ENCODE measurements at regions not wholly inside any gene's neighbourhood (a gene's known extent, or its start where the extent isn't known, plus 50 kb on each side); places are given as distances from the start of the nearest gene placed in this dataset.

DNA sequence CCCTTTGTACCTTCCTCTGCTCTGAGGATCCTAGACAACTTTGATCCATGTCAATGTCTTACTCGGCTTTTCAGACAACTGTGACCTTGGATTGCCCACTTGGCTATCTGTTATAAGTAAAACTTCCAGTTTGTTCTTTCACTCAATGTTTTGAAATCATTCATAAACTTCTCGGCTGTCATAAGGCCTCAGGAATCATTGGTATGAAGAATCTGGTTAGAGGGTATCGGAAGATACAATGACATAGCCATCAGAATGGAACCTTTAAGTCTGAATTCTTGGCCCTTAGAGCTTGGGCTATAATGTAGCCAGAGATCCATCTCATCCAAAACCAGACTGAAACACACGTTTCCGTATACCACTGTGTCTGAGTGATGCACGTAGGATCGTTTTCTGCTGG, 59.0 kb upstream of the WDR1 start:
- Mint-ChIP-seq H3K4me1 (ENCODE audit: low read depth, unreplicated experiment) (no peaks in the 10 kb centered on the region), H3K9me3 (ENCODE audit: low read depth, unreplicated experiment) (no peaks in the 10 kb centered on the region), H3K27ac (ENCODE audit: unreplicated experiment) (no peak overlapping the region), H3K27me3 (ENCODE audit: unreplicated experiment) (peaks cover 21% of the 10 kb centered on the region), H3K36me3 (ENCODE audit: insufficient read depth, unreplicated experiment) (no peaks in the 10 kb centered on the region), H3K4me3 (ENCODE audit: low read depth, unreplicated experiment) (no peak overlapping the region)
- no TSS peak for BruUV-seq (replicated peaks)
- intact Hi-C loops (cut with micrococcal nuclease; ENCODE audit: unreplicated experiment), result loop anchor here (5.0 kb wide), 1 partner anchor 362 kb away; no protein-coding TSS in a partner anchor
- TF ChIP-seq, protein P1, sequence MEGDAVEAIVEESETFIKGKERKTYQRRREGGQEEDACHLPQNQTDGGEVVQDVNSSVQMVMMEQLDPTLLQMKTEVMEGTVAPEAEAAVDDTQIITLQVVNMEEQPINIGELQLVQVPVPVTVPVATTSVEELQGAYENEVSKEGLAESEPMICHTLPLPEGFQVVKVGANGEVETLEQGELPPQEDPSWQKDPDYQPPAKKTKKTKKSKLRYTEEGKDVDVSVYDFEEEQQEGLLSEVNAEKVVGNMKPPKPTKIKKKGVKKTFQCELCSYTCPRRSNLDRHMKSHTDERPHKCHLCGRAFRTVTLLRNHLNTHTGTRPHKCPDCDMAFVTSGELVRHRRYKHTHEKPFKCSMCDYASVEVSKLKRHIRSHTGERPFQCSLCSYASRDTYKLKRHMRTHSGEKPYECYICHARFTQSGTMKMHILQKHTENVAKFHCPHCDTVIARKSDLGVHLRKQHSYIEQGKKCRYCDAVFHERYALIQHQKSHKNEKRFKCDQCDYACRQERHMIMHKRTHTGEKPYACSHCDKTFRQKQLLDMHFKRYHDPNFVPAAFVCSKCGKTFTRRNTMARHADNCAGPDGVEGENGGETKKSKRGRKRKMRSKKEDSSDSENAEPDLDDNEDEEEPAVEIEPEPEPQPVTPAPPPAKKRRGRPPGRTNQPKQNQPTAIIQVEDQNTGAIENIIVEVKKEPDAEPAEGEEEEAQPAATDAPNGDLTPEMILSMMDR (IDR thresholded peaks at IDR 0.05; ENCODE audit: unreplicated experiment), result no peak
- no peak for DNase-seq
- CTCF ChIA-PET, result no interaction called here

DNA sequence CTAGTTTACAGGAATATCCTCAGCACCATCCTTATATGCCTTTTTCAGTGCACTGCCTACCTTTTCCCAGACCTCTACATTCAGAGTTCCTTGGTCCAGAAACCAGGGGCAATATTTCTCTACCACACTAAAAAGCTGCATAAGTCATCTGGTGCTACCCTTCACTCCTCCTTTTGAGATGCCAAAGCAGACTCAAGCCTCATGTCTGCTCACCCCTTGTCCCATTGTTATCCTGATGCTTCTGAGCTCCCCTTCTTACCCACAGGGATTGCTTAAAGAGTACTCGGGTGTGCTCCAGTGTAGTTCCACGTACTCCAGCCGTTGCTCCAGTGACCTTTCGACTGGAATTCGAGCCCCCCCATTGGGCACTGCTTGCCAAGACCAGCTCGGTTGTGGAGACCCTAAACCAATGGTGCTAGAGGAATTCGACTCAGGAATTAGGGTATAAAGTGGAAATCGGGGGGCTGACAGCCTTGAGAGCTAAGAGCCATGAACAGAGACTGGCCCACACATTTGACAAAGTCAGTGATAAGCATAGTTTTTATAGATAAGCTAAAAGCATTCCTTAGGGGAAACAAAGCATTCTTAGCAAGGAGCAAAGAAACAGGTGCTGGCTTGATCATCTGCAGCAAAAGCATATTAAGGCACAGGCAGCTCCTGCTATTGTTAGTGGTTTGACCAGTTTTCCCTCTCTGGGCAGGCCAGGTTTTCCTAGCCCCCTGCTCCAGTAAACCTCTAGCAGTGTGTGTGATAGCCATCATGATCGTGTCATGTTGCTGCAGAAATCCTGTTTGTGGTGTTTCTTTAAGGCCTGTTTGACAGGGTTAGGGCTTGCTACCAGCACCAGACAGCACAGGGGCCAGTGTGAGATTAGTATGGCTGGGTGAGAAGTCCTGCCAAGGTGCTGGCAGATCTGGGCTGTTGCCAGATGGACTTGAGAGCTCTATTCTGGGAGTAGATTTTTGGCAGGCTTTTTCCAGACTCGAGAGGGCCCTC, 57.5 kb upstream of the WDR1 start:
- Mint-ChIP-seq H3K9me3 (ENCODE audit: low read depth, unreplicated experiment) (no peaks in the 10 kb centered on the region), H3K36me3 (ENCODE audit: insufficient read depth, unreplicated experiment) (no peaks in the 10 kb centered on the region), H3K4me1 (ENCODE audit: low read depth, unreplicated experiment) (no peaks in the 10 kb centered on the region), H3K27ac (ENCODE audit: unreplicated experiment) (no peak overlapping the region), H3K4me3 (ENCODE audit: low read depth, unreplicated experiment) (no peak overlapping the region), H3K27me3 (ENCODE audit: unreplicated experiment) (peaks cover 10% of the 10 kb centered on the region)
- TF ChIP-seq, protein P1 (IDR thresholded peaks at IDR 0.05; ENCODE audit: unreplicated experiment), result no peak
- intact Hi-C loops (cut with micrococcal nuclease; ENCODE audit: unreplicated experiment), result loop anchor here (5.0 kb wide), 1 partner anchor 353 kb away; no protein-coding TSS in a partner anchor
- no peak for DNase-seq
- CTCF ChIA-PET, result no interaction called here
- BruUV-seq (replicated peaks), result no TSS peak

- CTCF ChIA-PET, result interaction anchor here (0.5 to 0.9 kb wide), 3 partner anchors 16 to 343 kb away, joined by 3 to 4 read pairs (median 3); no protein-coding TSS in a partner anchor
- Mint-ChIP-seq H3K27ac (ENCODE audit: unreplicated experiment) (no peak overlapping the region), H3K4me1 (ENCODE audit: low read depth, unreplicated experiment) (no peaks in the 10 kb centered on the region), H3K4me3 (ENCODE audit: low read depth, unreplicated experiment) (no peak overlapping the region), H3K9me3 (ENCODE audit: low read depth, unreplicated experiment) (no peaks in the 10 kb centered on the region), H3K27me3 (ENCODE audit: unreplicated experiment) (peaks cover 7% of the 10 kb centered on the region), H3K36me3 (ENCODE audit: insufficient read depth, unreplicated experiment) (no peaks in the 10 kb centered on the region)
- BruUV-seq (replicated peaks), result no TSS peak
- TF ChIP-seq, protein P1 (IDR thresholded peaks at IDR 0.05; ENCODE audit: unreplicated experiment), result no peak
- DNase-seq, result no peak
- intact Hi-C loops (cut with micrococcal nuclease; ENCODE audit: unreplicated experiment), result loop anchor here (5.0 kb wide), 1 partner anchor 354 kb away; no protein-coding TSS in a partner anchor
These were observed 56.6 kb upstream of the WDR1 start for GRCh38 chr4:10173037-10173753.

DNA sequence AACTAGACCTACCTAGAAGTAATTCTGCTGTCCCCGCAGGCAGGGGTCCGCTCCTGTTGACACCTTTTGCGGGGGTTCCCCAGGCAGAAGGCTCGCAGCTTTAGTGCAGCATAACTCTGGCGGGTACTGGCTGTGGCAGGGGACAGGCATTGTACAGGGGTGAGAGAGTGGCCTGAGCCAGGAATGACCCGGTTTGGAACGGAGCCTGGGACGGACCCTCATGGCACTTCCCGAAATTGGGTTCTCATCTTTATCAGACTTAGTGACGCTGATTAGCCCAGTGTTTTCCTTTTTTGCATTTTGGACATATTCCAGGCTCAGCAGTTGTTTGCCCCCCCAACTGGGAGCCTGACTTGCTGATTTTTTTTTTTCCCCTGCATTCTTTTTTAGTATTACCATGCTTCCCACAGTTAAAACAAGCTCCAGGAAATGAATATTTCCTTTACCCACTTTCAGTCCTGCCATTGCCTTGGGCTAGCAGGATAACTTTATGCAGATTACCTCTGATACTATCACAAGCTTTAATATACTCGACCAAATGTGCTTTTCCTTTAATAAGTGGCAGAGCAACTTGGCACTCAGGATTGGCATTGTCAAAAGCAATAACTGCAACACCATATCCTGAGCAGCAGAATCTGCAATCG, 55.8 kb upstream of the WDR1 start:
- Mint-ChIP-seq H3K4me3 (ENCODE audit: low read depth, unreplicated experiment) (no peak overlapping the region), H3K9me3 (ENCODE audit: low read depth, unreplicated experiment) (no peaks in the 10 kb centered on the region), H3K36me3 (ENCODE audit: insufficient read depth, unreplicated experiment) (no peaks in the 10 kb centered on the region), H3K4me1 (ENCODE audit: low read depth, unreplicated experiment) (no peaks in the 10 kb centered on the region), H3K27ac (ENCODE audit: unreplicated experiment) (no peak overlapping the region), H3K27me3 (ENCODE audit: unreplicated experiment) (peaks cover 7% of the 10 kb centered on the region)
- no peak for DNase-seq
- no TSS peak for BruUV-seq (replicated peaks)
- intact Hi-C loops (cut with micrococcal nuclease; ENCODE audit: unreplicated experiment), result loop anchor here (5.0 kb wide), 1 partner anchor 355 kb away; no protein-coding TSS in a partner anchor
- TF ChIP-seq, protein P1 (IDR thresholded peaks at IDR 0.05; ENCODE audit: unreplicated experiment), result no peak
- CTCF ChIA-PET, result interaction anchor here (0.5 to 0.9 kb wide), 3 partner anchors 16 to 344 kb away, joined by 3 to 4 read pairs (median 3); no protein-coding TSS in a partner anchor
